HG02840 (cell line): ENCODE measurements at regions not wholly inside any gene's neighbourhood (a gene's known extent, or its start where the extent isn't known, plus 50 kb on each side); places are given as distances from the start of the nearest gene placed in this dataset.
A peak's percentile ranks its signal among the peaks of the same experiment; 100 is the strongest.

Source experiments
- ATAC-seq: cut with Tn5 transposase; IDR thresholded peaks from one replicate; pipeline ENCODE4 v1.9.1; 2021; ENCODE audit warnings: mild to moderate bottlenecking, moderate library complexity, moderate number of reproducible peaks; ENCODE audit not compliant: unreplicated experiment, low FRiP score

- no peak for ATAC-seq
Measured at GRCh38 chr2:224325941-224326340, 76.0 kb downstream of the FAM124B start.

GRCh38 chr2:224324604-224325003, 77.3 kb downstream of the FAM124B start:
- no peak for ATAC-seq

GRCh38 chr2:224320660-224321059, 81.2 kb downstream of the FAM124B start:
- ATAC-seq: no peak

- no peak for ATAC-seq
Measured at GRCh38 chr2:224319750-224320149, 82.2 kb downstream of the FAM124B start.

GRCh38 chr2:224312741-224313140, 89.2 kb downstream of the FAM124B start:
- ATAC-seq: no peak

GRCh38 chr2:224310943-224311625, 90.8 kb downstream of the FAM124B start:
- ATAC-seq: no peak

- ATAC-seq: no peak
Measured at GRCh38 chr2:224309176-224309575, 92.7 kb downstream of the FAM124B start.

- peak; percentile 90 for ATAC-seq
Measured at GRCh38 chr2:224308272-224308911, 93.5 kb downstream of the FAM124B start.

- no peak for ATAC-seq
Measured at GRCh38 chr2:224302952-224303351, 99.0 kb downstream of the FAM124B start.

- ATAC-seq: no peak
Measured at GRCh38 chr2:224293976-224294375, 107.9 kb downstream of the FAM124B start.

GRCh38 chr2:224287531-224287930, 114.4 kb downstream of the FAM124B start:
- no peak for ATAC-seq

- no peak for ATAC-seq
Measured at GRCh38 chr2:224286923-224287322, 115.0 kb downstream of the FAM124B start.

GRCh38 chr2:224284134-224284946, 117.6 kb downstream of the FAM124B start:
- ATAC-seq: no peak

- no peak for ATAC-seq
Measured at GRCh38 chr2:224283466-224283965, 118.4 kb downstream of the FAM124B start.

GRCh38 chr2:224281374-224281773, 120.5 kb downstream of the FAM124B start:
- no peak for ATAC-seq

- ATAC-seq: no peak
Measured at GRCh38 chr2:224278531-224278930, 123.4 kb downstream of the FAM124B start.

- ATAC-seq: no peak
Measured at GRCh38 chr2:224276251-224276650, 125.7 kb downstream of the FAM124B start.

- no peak for ATAC-seq
Measured at GRCh38 chr2:224272237-224272910, 129.5 kb downstream of the FAM124B start.

GRCh38 chr2:224271617-224272236, 130.2 kb downstream of the FAM124B start:
- no peak for ATAC-seq

- ATAC-seq: no peak
Measured at GRCh38 chr2:224268441-224268840, 133.5 kb downstream of the FAM124B start.
